ENCODE measurements at regions not wholly inside any gene's neighbourhood (a gene's known extent, or its start where the extent isn't known, plus 50 kb on each side); places are given as distances from the start of the nearest gene placed in this dataset.

- no peak overlapping the region for H3K14ac ChIP-seq (ENCODE audit: low read length in 2 of 2)
Measured at GRCh38 chr6:88494401-88495140, 328.4 kb upstream of the CNR1 start.

GRCh38 chr6:88493717-88494116, 327.6 kb upstream of the CNR1 start:
- Histone ChIP-seq H3K36me3 (ENCODE audit: control insufficient read depth in 1 of 2, insufficient read depth in 2 of 2, low read depth in 1 of 2, low read length in 2 of 2) (no peaks in the 10 kb centered on the region), H2AFZ (ENCODE audit: low read depth, low read length) (no peak overlapping the region), H2BK120ac (ENCODE audit: low read depth, low read length) (no peak overlapping the region)

More at GRCh38 chr6:88494401-88495140, 328.4 kb upstream of the CNR1 start:
- Histone ChIP-seq H2AK5ac (ENCODE audit: low read length, severe bottlenecking) (no peak overlapping the region), H3K4me1 (ENCODE audit: control insufficient read depth, insufficient read depth, low read depth, low read length) (peaks cover under 1% of the 10 kb centered on the region), H3K4me2 (ENCODE audit: low read length, poor library complexity, severe bottlenecking) (no peak overlapping the region), H3K9ac (ENCODE audit: low read length) (no peak overlapping the region), H3K9me3 (ENCODE audit: control insufficient read depth, low read length) (no peaks in the 10 kb centered on the region), H2BK12ac (ENCODE audit: low read length in 2 of 2) (no peak overlapping the region), H3K23ac (ENCODE audit: low read length in 2 of 2) (no peak overlapping the region), H3K4me3 (ENCODE audit: insufficient read depth in 1 of 2, low read depth in 1 of 2, low read length in 2 of 2) (no peak overlapping the region), H3K36me3 (ENCODE audit: control insufficient read depth in 1 of 2, insufficient read depth in 2 of 2, low read depth in 1 of 2, low read length in 2 of 2) (no peaks in the 10 kb centered on the region), H3K18ac (ENCODE audit: low read depth in 1 of 2, low read length in 2 of 2) (no peak overlapping the region), H4K91ac (ENCODE audit: low read length) (no peak overlapping the region), H3K79me1 (replicated peaks; ENCODE audit: low read length, poor library complexity, severe bottlenecking) (no peaks in the 10 kb centered on the region), H2BK15ac (ENCODE audit: low read depth, poor library complexity, severe bottlenecking) (no peak overlapping the region), H4K8ac (ENCODE audit: low read length) (no peak overlapping the region), H2AFZ (ENCODE audit: low read depth, low read length) (no peak overlapping the region), H3K4ac (ENCODE audit: low read depth in 1 of 2, low read length in 2 of 2) (no peak overlapping the region), H2BK120ac (ENCODE audit: low read depth, low read length) (no peak overlapping the region), H3K27me3 (ENCODE audit: control insufficient read depth in 1 of 2, insufficient read depth in 1 of 2, low read length in 2 of 2) (no peaks in the 10 kb centered on the region), H2BK5ac (ENCODE audit: low read depth, low read length, poor library complexity, severe bottlenecking) (no peak overlapping the region), H3K27ac (ENCODE audit: low read length, poor library complexity, severe bottlenecking) (no peak overlapping the region)
- 96% methylated on average over 3 of the region's 3 CpGs for WGBS
- no peak for DNase-seq

DNA sequence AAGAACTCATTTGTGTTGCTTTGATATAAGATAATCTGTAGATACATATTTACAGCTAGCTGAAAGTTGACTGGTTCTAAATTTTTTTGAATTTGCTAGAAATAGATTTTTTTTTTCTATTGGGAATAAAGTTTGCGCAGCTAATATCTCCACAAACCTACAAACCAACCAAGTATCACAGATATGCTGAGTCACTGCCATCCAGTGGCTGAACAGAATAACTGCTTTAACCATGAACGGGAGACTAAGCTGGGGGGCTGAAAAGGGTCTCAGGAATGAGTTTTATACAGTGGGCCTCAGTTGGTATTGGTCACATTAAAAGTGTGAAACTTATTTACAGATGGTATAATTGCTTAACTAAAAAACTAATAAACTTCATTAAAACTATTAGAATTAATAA, 326.7 kb upstream of the CNR1 start:
- H3K23ac ChIP-seq (ENCODE audit: low read length in 2 of 2), result no peak overlapping the region
- H3K27ac ChIP-seq (ENCODE audit: low read length, poor library complexity, severe bottlenecking), result no peak overlapping the region
- H3K9ac ChIP-seq (ENCODE audit: low read length), result no peak overlapping the region
- no peak overlapping the region for H3K14ac ChIP-seq (ENCODE audit: low read length in 2 of 2)
- no peak overlapping the region for H3K4ac ChIP-seq (ENCODE audit: low read depth in 1 of 2, low read length in 2 of 2)
- H3K36me3 ChIP-seq (ENCODE audit: control insufficient read depth in 1 of 2, insufficient read depth in 2 of 2, low read depth in 1 of 2, low read length in 2 of 2), result no peaks in the 10 kb centered on the region
- WGBS, result no CpG with 5 or more reads among the region's 2 CpGs
- H2BK5ac ChIP-seq (ENCODE audit: low read depth, low read length, poor library complexity, severe bottlenecking), result no peak overlapping the region
- no peak overlapping the region for H2BK120ac ChIP-seq (ENCODE audit: low read depth, low read length)
- H3K27me3 ChIP-seq (ENCODE audit: control insufficient read depth in 1 of 2, insufficient read depth in 1 of 2, low read length in 2 of 2), result no peaks in the 10 kb centered on the region
- DNase-seq, result peak; percentile 15
- H4K8ac ChIP-seq (ENCODE audit: low read length), result no peak overlapping the region
- H2BK12ac ChIP-seq (ENCODE audit: low read length in 2 of 2), result no peak overlapping the region
- H2AK5ac ChIP-seq (ENCODE audit: low read length, severe bottlenecking), result no peak overlapping the region
- H2AFZ ChIP-seq (ENCODE audit: low read depth, low read length), result no peak overlapping the region
- no peak overlapping the region for H4K91ac ChIP-seq (ENCODE audit: low read length)
- no peak overlapping the region for H2BK15ac ChIP-seq (ENCODE audit: low read depth, poor library complexity, severe bottlenecking)
- H3K18ac ChIP-seq (ENCODE audit: low read depth in 1 of 2, low read length in 2 of 2), result no peak overlapping the region
- H3K79me1 ChIP-seq (replicated peaks; ENCODE audit: low read length, poor library complexity, severe bottlenecking), result no peaks in the 10 kb centered on the region
- no peaks in the 10 kb centered on the region for H3K9me3 ChIP-seq (ENCODE audit: control insufficient read depth, low read length)
- no peak overlapping the region for H3K4me3 ChIP-seq (ENCODE audit: insufficient read depth in 1 of 2, low read depth in 1 of 2, low read length in 2 of 2)
- H3K4me2 ChIP-seq (ENCODE audit: low read length, poor library complexity, severe bottlenecking), result no peak overlapping the region
- no peaks in the 10 kb centered on the region for H3K4me1 ChIP-seq (ENCODE audit: control insufficient read depth, insufficient read depth, low read depth, low read length)

More at GRCh38 chr6:88493717-88494116, 327.6 kb upstream of the CNR1 start:
- Histone ChIP-seq H3K9ac (ENCODE audit: low read length) (no peak overlapping the region), H3K14ac (ENCODE audit: low read length in 2 of 2) (no peak overlapping the region), H3K79me1 (replicated peaks; ENCODE audit: low read length, poor library complexity, severe bottlenecking) (no peaks in the 10 kb centered on the region), H2AK5ac (ENCODE audit: low read length, severe bottlenecking) (no peak overlapping the region), H3K23ac (ENCODE audit: low read length in 2 of 2) (no peak overlapping the region), H3K27me3 (ENCODE audit: control insufficient read depth in 1 of 2, insufficient read depth in 1 of 2, low read length in 2 of 2) (no peaks in the 10 kb centered on the region), H2BK12ac (ENCODE audit: low read length in 2 of 2) (no peak overlapping the region), H3K4me1 (ENCODE audit: control insufficient read depth, insufficient read depth, low read depth, low read length) (no peaks in the 10 kb centered on the region), H4K8ac (ENCODE audit: low read length) (no peak overlapping the region), H3K4ac (ENCODE audit: low read depth in 1 of 2, low read length in 2 of 2) (no peak overlapping the region), H2BK5ac (ENCODE audit: low read depth, low read length, poor library complexity, severe bottlenecking) (no peak overlapping the region), H3K27ac (ENCODE audit: low read length, poor library complexity, severe bottlenecking) (no peak overlapping the region), H2BK15ac (ENCODE audit: low read depth, poor library complexity, severe bottlenecking) (no peak overlapping the region), H4K91ac (ENCODE audit: low read length) (no peak overlapping the region), H3K9me3 (ENCODE audit: control insufficient read depth, low read length) (no peaks in the 10 kb centered on the region), H3K4me2 (ENCODE audit: low read length, poor library complexity, severe bottlenecking) (no peak overlapping the region), H3K4me3 (ENCODE audit: insufficient read depth in 1 of 2, low read depth in 1 of 2, low read length in 2 of 2) (no peak overlapping the region), H3K18ac (ENCODE audit: low read depth in 1 of 2, low read length in 2 of 2) (no peak overlapping the region)
- WGBS, result 100% methylated on average over 2 of the region's 2 CpGs
- DNase-seq, result no peak

GRCh38 chr6:88492241-88492640, 326.1 kb upstream of the CNR1 start:
- H3K4me3 ChIP-seq (ENCODE audit: insufficient read depth in 1 of 2, low read depth in 1 of 2, low read length in 2 of 2), result no peak overlapping the region
- H3K79me1 ChIP-seq (replicated peaks; ENCODE audit: low read length, poor library complexity, severe bottlenecking), result no peaks in the 10 kb centered on the region
- H2AK5ac ChIP-seq (ENCODE audit: low read length, severe bottlenecking), result no peak overlapping the region
- H2BK120ac ChIP-seq (ENCODE audit: low read depth, low read length), result no peak overlapping the region
- H3K9ac ChIP-seq (ENCODE audit: low read length), result no peak overlapping the region
- H3K27me3 ChIP-seq (ENCODE audit: control insufficient read depth in 1 of 2, insufficient read depth in 1 of 2, low read length in 2 of 2), result no peaks in the 10 kb centered on the region
- H3K27ac ChIP-seq (ENCODE audit: low read length, poor library complexity, severe bottlenecking), result no peak overlapping the region
- no peak overlapping the region for H2BK15ac ChIP-seq (ENCODE audit: low read depth, poor library complexity, severe bottlenecking)
- H2BK12ac ChIP-seq (ENCODE audit: low read length in 2 of 2), result no peak overlapping the region
- no peak overlapping the region for H3K14ac ChIP-seq (ENCODE audit: low read length in 2 of 2)
- H4K91ac ChIP-seq (ENCODE audit: low read length), result no peak overlapping the region
- H3K36me3 ChIP-seq (ENCODE audit: control insufficient read depth in 1 of 2, insufficient read depth in 2 of 2, low read depth in 1 of 2, low read length in 2 of 2), result no peaks in the 10 kb centered on the region
- H3K23ac ChIP-seq (ENCODE audit: low read length in 2 of 2), result no peak overlapping the region
- no peak overlapping the region for H3K18ac ChIP-seq (ENCODE audit: low read depth in 1 of 2, low read length in 2 of 2)
- no peak overlapping the region for H4K8ac ChIP-seq (ENCODE audit: low read length)
- H2BK5ac ChIP-seq (ENCODE audit: low read depth, low read length, poor library complexity, severe bottlenecking), result no peak overlapping the region
- no peak overlapping the region for H2AFZ ChIP-seq (ENCODE audit: low read depth, low read length)
- no peaks in the 10 kb centered on the region for H3K4me1 ChIP-seq (ENCODE audit: control insufficient read depth, insufficient read depth, low read depth, low read length)
- no CpG with 5 or more reads among the region's 2 CpGs for WGBS
- no peak overlapping the region for H3K4ac ChIP-seq (ENCODE audit: low read depth in 1 of 2, low read length in 2 of 2)
- no peak for DNase-seq
- no peaks in the 10 kb centered on the region for H3K9me3 ChIP-seq (ENCODE audit: control insufficient read depth, low read length)
- H3K4me2 ChIP-seq (ENCODE audit: low read length, poor library complexity, severe bottlenecking), result no peak overlapping the region

All from mesenchymal stem cell (in vitro differentiated cells and primary cell).